Transverse colon (tissue), 4 donors: ENCODE measurements at regions not wholly inside any gene's neighbourhood (a gene's known extent, or its start where the extent isn't known, plus 50 kb on each side); places are given as distances from the start of the nearest gene placed in this dataset.

Experiments
- DNase-seq: peaks from one replicate; pipeline ENCODE4 v3.0.0-alpha.2; 2019
- H3K27ac ChIP-seq, 4 donors: fragments of 200-600 bp; sonication (generic); 2 replicates each; pipeline ENCODE4 v1.5.1; 2016 to 2018; ENCODE audit warnings: inconsistent platforms in 4 of 4
- H3K27me3 ChIP-seq: fragments of 200-600 bp; sonication (generic); 2 replicates; pipeline ENCODE4 v1.5.1; 2017; ENCODE audit warnings: inconsistent platforms
- H3K36me3 ChIP-seq, 4 donors: fragments of 200-600 bp; sonication (generic); 2 replicates each; pipeline ENCODE4 v1.5.1; 2017 to 2019; ENCODE audit warnings: inconsistent platforms in 4 of 4
- H3K4me1 ChIP-seq, 4 donors: fragments of 200-600 bp; sonication (generic); 2 replicates each; pipeline ENCODE4 v1.5.1; 2017 to 2020; ENCODE audit warnings: inconsistent platforms in 4 of 4
- H3K4me3 ChIP-seq, 4 donors: fragments of 200-600 bp; sonication (generic); 1 replicate in 1 of 4; 2 replicates in 3 of 4; pipeline versions ENCODE4 v1.5.1 to v1.6.1; 2017 to 2019; ENCODE audit warnings: inconsistent platforms in 4 of 4
- H3K9me3 ChIP-seq, 2 donors: fragments of 200-600 bp; sonication (generic); 2 replicates each; pipeline ENCODE4 v1.5.1; 2017 to 2019; ENCODE audit warnings: inconsistent platforms in 2 of 2
- CTCF ChIP-seq, 5 experiments: fragments of 200-600 bp in 3 of 5; fragments of 450-650 bp in 2 of 5; sonication (generic) in 3 of 5; IDR thresholded peaks; 1 replicate in 2 of 5; 2 replicates in 3 of 5; pipeline ENCODE4 v1.5.1; 2016 to 2017; ENCODE audit warnings: antibody characterized with exemption in 5 of 5, inconsistent platforms in 3 of 5, mild to moderate bottlenecking in 2 of 5, moderate library complexity in 1 of 5
- EP300 ChIP-seq: sonication (generic); formaldehyde crosslinking; IDR thresholded peaks from one replicate; pipeline ENCODE4 v1.6.1; 2017; ENCODE audit warnings: antibody characterized with exemption, low read depth
- POLR2A ChIP-seq: fragments of 450-650 bp; IDR thresholded peaks from one replicate; pipeline ENCODE4 v1.6.1; 2016; ENCODE audit warnings: antibody characterized with exemption, mild to moderate bottlenecking, moderate library complexity
- POLR2AphosphoS5 ChIP-seq, 3 donors: sonication (generic); formaldehyde crosslinking; IDR thresholded peaks; one replicate each; pipeline ENCODE4 v1.6.1; 2016; ENCODE audit warnings: antibody characterized with exemption in 3 of 3
- WGBS, 2 donors: methylation state at CpG; one replicate each; pipeline ENCODE4 v1.1.5; 2018; ENCODE audit warnings: low coverage in 1 of 2; 5-methylcytosine and 5-hydroxymethylcytosine counted together
- in situ Hi-C, 4 donors: fragments of 200-750 bp; cut with MboI; loops; one replicate each; pipeline versions ENCODE4 v1.15.0 to v1.15.1; 2017; ENCODE audit warnings: low sequenced_read_pairs in 3 of 4, low pct_ligation_motif_present in 1 of 4, low pct_unique_long_range_greater_than_20kb in 1 of 4
- intact Hi-C: fragments of 100-400 bp; cut with DNase I; formaldehyde crosslinking; loops from one replicate; pipeline ENCODE4 v1.15.1; 2023; ENCODE audit warnings: low total_unique reads

GRCh38 chr5:123951582-123951977 is 439.6 kb downstream of the CSNK1G3 start:
- in situ Hi-C loops (no loop called here), intact Hi-C loops (no loop called here)
- 54 to 87% methylated on average over 3 of the region's 3 CpGs for WGBS, 2 donors

GRCh38 chr5:123950701-123951581 is 439.0 kb downstream of the CSNK1G3 start:
- TF ChIP-seq POLR2A (no peak), CTCF (IDR thresholded peaks at IDR 0.05) (no peak), EP300 (no peak)
- 82 to 92% methylated on average over 10 of the region's 10 CpGs for WGBS, 2 donors
- Histone ChIP-seq H3K4me1 (no peaks in the 10 kb centered on the region), H3K9me3 (no peaks in the 10 kb centered on the region), H3K36me3 (no peaks in the 10 kb centered on the region), H3K27me3 (no peaks in the 10 kb centered on the region), H3K4me3 (no peak overlapping the region), H3K27ac (no peak overlapping the region)
- in situ Hi-C loops = no loop called here
- no peak for DNase-seq
- intact Hi-C loops = no loop called here

More at GRCh38 chr5:123951582-123951977, 439.6 kb downstream of the CSNK1G3 start:
- H3K27ac ChIP-seq = no peak overlapping the region
- H3K9me3 ChIP-seq = no peaks in the 10 kb centered on the region
- TF ChIP-seq POLR2A (no peak), CTCF (IDR thresholded peaks at IDR 0.05) (no peak)
- H3K27me3 ChIP-seq = no peaks in the 10 kb centered on the region
- H3K4me3 ChIP-seq = no peak overlapping the region
- H3K36me3 ChIP-seq = no peaks in the 10 kb centered on the region
- H3K4me1 ChIP-seq = no peaks in the 10 kb centered on the region
- no peak for DNase-seq

- no peak for TF ChIP-seq CTCF (IDR thresholded peaks at IDR 0.05)
- TF ChIP-seq POLR2AphosphoS5 (IDR thresholded peaks at IDR 0.05) = no peak
- TF ChIP-seq POLR2A = no peak
- TF ChIP-seq EP300 = no peak
- in situ Hi-C loops = no loop called here
- intact Hi-C loops = no loop called here
- DNase-seq = no peak
- H3K9me3 ChIP-seq = no peaks in the 10 kb centered on the region
- no peak overlapping the region for H3K27ac ChIP-seq
- no peaks in the 10 kb centered on the region for H3K4me1 ChIP-seq
- no peaks in the 10 kb centered on the region for H3K36me3 ChIP-seq
- no peak overlapping the region for H3K4me3 ChIP-seq
- WGBS, 2 donors = 93 to 100% methylated on average over 1 to 6 of the region's 6 CpGs
- no peaks in the 10 kb centered on the region for H3K27me3 ChIP-seq
These were observed 437.9 kb downstream of the CSNK1G3 start for GRCh38 chr5:123949807-123950340.

GRCh38 chr5:123949043-123949804 is 437.2 kb downstream of the CSNK1G3 start:
- Histone ChIP-seq H3K4me3 (no peak overlapping the region), H3K27me3 (no peaks in the 10 kb centered on the region), H3K36me3 (no peaks in the 10 kb centered on the region), H3K4me1 (no peaks in the 10 kb centered on the region), H3K27ac (no peak overlapping the region), H3K9me3 (no peaks in the 10 kb centered on the region)
- in situ Hi-C loops = no loop called here
- no peak for DNase-seq
- 98% methylated on average over 24 of the region's 32 CpGs; no CpG with 5 or more reads in 1 of the 2 donors for WGBS, 2 donors
- no peak for TF ChIP-seq POLR2A
- no peak for TF ChIP-seq EP300
- no peak for TF ChIP-seq POLR2AphosphoS5 (IDR thresholded peaks at IDR 0.05)
- no peak for TF ChIP-seq CTCF (IDR thresholded peaks at IDR 0.05)
- intact Hi-C loops = no loop called here
